Amygdala (tissue), 56 donors: ENCODE measurements at regions not wholly inside any gene's neighbourhood (a gene's known extent, or its start where the extent isn't known, plus 50 kb on each side); places are given as distances from the start of the nearest gene placed in this dataset.
"Not testable (repeated sequence)": the region's sequence is repeated elsewhere in the genome, so short reads cannot be mapped to it uniquely, and the experiment has no call there.

Source experiments
- DNase-seq, 56 donors: peaks; one replicate each; lab custom pipeline; 2025; lab: John Stamatoyannopoulos, UW

- no peak for DNase-seq
These were observed 77.0 kb downstream of the METRNL start for GRCh38 chr17:83156408-83156807.

- DNase-seq, result no peak
These were observed 80.0 kb downstream of the METRNL start for GRCh38 chr17:83159204-83160049.

GRCh38 chr17:83160443-83161297 lies 81.3 kb downstream of the METRNL start:
- DNase-seq, result no peak

- no peak for DNase-seq
These were observed 82.1 kb downstream of the METRNL start for GRCh38 chr17:83161298-83162034.

- no peak for DNase-seq
These were observed 82.8 kb downstream of the METRNL start for GRCh38 chr17:83162035-83162745.

GRCh38 chr17:83164490-83164889 lies 85.1 kb downstream of the METRNL start:
- DNase-seq, result no peak

GRCh38 chr17:83170571-83171260 lies 91.3 kb downstream of the METRNL start:
- DNase-seq, result no peak

- DNase-seq, result no peak
These were observed 92.3 kb downstream of the METRNL start for GRCh38 chr17:83171661-83172060.

GRCh38 chr17:83172099-83172498 lies 92.7 kb downstream of the METRNL start:
- DNase-seq, result not testable (repeated sequence)

- not testable (repeated sequence) for DNase-seq
These were observed 93.2 kb downstream of the METRNL start for GRCh38 chr17:83172646-83173045.

- DNase-seq, result not testable (repeated sequence)
These were observed 93.9 kb downstream of the METRNL start for GRCh38 chr17:83173180-83173913.

- no peak for DNase-seq
These were observed 94.5 kb downstream of the METRNL start for GRCh38 chr17:83173914-83174361.

- no peak for DNase-seq
These were observed 95.1 kb downstream of the METRNL start for GRCh38 chr17:83174362-83175118.

GRCh38 chr17:83175119-83175821 lies 95.9 kb downstream of the METRNL start:
- no peak for DNase-seq

GRCh38 chr17:83175822-83176622 lies 96.6 kb downstream of the METRNL start:
- no peak for DNase-seq
